DOHH2 (cell line): ENCODE measurements at regions not wholly inside any gene's neighbourhood (a gene's known extent, or its start where the extent isn't known, plus 50 kb on each side); places are given as distances from the start of the nearest gene placed in this dataset.

Experiments used
- CTCF ChIP-seq: fragments of 200-600 bp; sonication (generic); IDR thresholded peaks from one replicate; pipeline ENCODE4 v1.5.1; 2014; ENCODE audit warnings: antibody characterized with exemption, mild to moderate bottlenecking, low read depth, low read length; ENCODE audit not compliant: poor library complexity, severe bottlenecking
- EZH2phosphoT487 ChIP-seq: fragments of 200-600 bp; sonication (generic); IDR thresholded peaks from 2 replicates; pipeline ENCODE4 v1.6.1; 2017; ENCODE audit warnings: borderline replicate concordance, mild to moderate bottlenecking, antibody characterized with exemption, low read length, moderate library complexity, mixed read lengths

DNA sequence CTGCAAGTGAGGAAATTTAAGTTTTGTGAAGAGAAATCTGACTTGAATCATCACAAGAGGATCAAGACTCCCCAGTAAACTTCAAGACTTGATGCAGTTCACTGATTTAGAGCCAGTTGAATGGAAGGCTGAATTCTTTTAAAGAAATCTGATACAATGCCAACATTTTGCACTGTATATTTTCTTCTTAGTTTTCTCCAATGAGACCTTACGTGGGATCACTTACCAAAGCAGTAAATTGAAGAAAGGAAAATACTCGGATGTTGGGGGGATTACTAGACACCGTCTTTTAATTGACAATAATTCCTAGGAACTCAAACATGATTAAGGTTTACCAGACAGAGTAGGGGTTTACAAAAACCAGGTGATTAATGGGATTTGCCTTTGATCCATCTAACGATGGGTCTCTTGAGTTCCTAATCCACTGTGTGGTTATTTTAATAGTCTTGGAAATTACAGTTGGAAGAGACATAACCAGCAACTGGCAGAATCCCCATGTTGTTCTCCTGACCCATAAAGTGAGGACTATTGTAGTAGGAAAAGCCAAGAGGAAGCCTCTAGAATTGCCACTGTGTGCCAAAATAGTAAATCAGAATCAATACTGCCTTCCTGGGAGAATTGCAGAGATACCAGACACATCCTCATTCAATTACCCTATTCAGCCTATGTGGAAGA, 354.5 kb downstream of the PID1 start:
- TF ChIP-seq CTCF (no peak), EZH2phosphoT487 (no peak)
